DND-41 (cell line): ENCODE measurements at regions not wholly inside any gene's neighbourhood (a gene's known extent, or its start where the extent isn't known, plus 50 kb on each side); places are given as distances from the start of the nearest gene placed in this dataset.
"Not testable (repeated sequence)": the region's sequence is repeated elsewhere in the genome, so short reads cannot be mapped to it uniquely, and the experiment has no call there.

Experiments used
- CTCF ChIP-seq: IDR thresholded peaks from 2 replicates; pipeline ENCODE4 v1.5.1; 2012; ENCODE audit warnings: borderline replicate concordance, low read length, moderate library complexity, mild to moderate bottlenecking; ENCODE audit not compliant: poor library complexity, severe bottlenecking; ENCODE audit errors: extremely low read depth
- EZH2 ChIP-seq: IDR thresholded peaks from 3 replicates; pipeline ENCODE4 v1.6.1; 2012; ENCODE audit warnings: borderline replicate concordance, low read depth, mild to moderate bottlenecking, moderate library complexity, low read length, inconsistent platforms; ENCODE audit not compliant: severe bottlenecking

- TF ChIP-seq CTCF, EZH2: not testable (repeated sequence)
Observed at GRCh38 chr21:9070703-9071102, 1450.7 kb upstream of the TPTE start.
